ENCODE measurements at regions not wholly inside any gene's neighbourhood (a gene's known extent, or its start where the extent isn't known, plus 50 kb on each side); places are given as distances from the start of the nearest gene placed in this dataset.

DNA sequence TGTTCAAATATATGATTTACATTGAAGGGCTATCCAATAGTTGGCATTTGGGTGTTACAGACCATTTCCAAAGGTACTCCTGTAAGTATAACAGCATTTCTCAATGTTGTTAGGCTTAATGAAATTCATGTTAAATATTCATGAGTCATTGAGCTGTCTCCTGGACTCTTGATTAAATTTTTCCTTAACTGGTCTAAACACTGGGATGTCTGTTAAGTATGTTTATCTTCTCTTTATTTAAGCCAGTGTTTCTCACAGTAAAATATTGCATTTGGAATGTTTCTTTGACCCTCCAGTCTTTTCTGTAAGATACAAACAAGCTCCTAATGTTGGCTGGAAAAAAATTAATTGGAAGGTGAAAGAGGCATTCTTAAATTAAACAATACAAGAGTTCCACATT lies 402.5 kb upstream of the HTR2A start:
- Histone ChIP-seq H3K4me2 (ENCODE audit: insufficient read depth, insufficient read length, low read length) (no peak overlapping the region), H4K91ac (ENCODE audit: insufficient read length, low read depth, low read length) (no peak overlapping the region), H2BK5ac (ENCODE audit: insufficient read length, low read length) (no peak overlapping the region), H3K4ac (ENCODE audit: low read depth, low read length) (no peak overlapping the region), H3K9me3 (ENCODE audit: control insufficient read depth, low read depth, low read length) (no peaks in the 10 kb centered on the region), H4K20me1 (ENCODE audit: control insufficient read depth, insufficient read depth, insufficient read length) (no peaks in the 10 kb centered on the region), H3K18ac (ENCODE audit: insufficient read length, low read depth, low read length) (no peak overlapping the region), H3K56ac (ENCODE audit: insufficient read length, low read depth, low read length) (no peak overlapping the region), H3K23me2 (ENCODE audit: insufficient read length, low read depth, low read length, poor library complexity, severe bottlenecking) (no peaks in the 10 kb centered on the region), H3K23ac (ENCODE audit: insufficient read length, low read depth, low read length) (no peak overlapping the region), H3K79me2 (ENCODE audit: insufficient read depth, low read length) (no peaks in the 10 kb centered on the region), H4K8ac (replicated peaks; ENCODE audit: insufficient read length, low read depth, low read length) (no peak overlapping the region), H3K27ac (ENCODE audit: insufficient read length, low read depth, low read length) (no peak overlapping the region), H2AK5ac (ENCODE audit: insufficient read length, low read length) (no peak overlapping the region), H2AFZ (ENCODE audit: low read length) (no peak overlapping the region), H2BK15ac (ENCODE audit: low read depth, low read length) (no peak overlapping the region), H3K4me1 (ENCODE audit: insufficient read depth, low read length) (no peaks in the 10 kb centered on the region), H2BK20ac (ENCODE audit: low read depth, low read length, poor library complexity, severe bottlenecking) (no peak overlapping the region), H3K79me1 (ENCODE audit: insufficient read depth, low read depth, low read length, poor library complexity, severe bottlenecking) (no peaks in the 10 kb centered on the region), H3K9ac (ENCODE audit: extremely low read depth, insufficient read length, low read length) (no peak overlapping the region), H2BK120ac (ENCODE audit: low read depth, low read length, poor library complexity, severe bottlenecking) (no peak overlapping the region), H3T11ph (ENCODE audit: low read length) (no peak overlapping the region), H3K14ac (ENCODE audit: insufficient read depth, low read length) (no peak overlapping the region), H2BK12ac (ENCODE audit: insufficient read length, low read depth, low read length) (no peak overlapping the region), H3K27me3 (ENCODE audit: insufficient read depth, low read length) (no peaks in the 10 kb centered on the region), H4K5ac (ENCODE audit: insufficient read length, low read depth, low read length) (no peak overlapping the region)
- Mint-ChIP-seq H3K4me3 (no peak overlapping the region), H3K27me3 (ENCODE audit: low read depth) (no peaks in the 10 kb centered on the region), H3K36me3 (ENCODE audit: insufficient read depth in 1 of 3, low read depth in 3 of 3) (no peaks in the 10 kb centered on the region), H3K27ac (no peak overlapping the region), H3K9me3 (peaks cover 0 to 2% of the 10 kb centered on the region in 2 experiments; a peak in 2 of 5 replicates), H3K4me1 (no peaks in the 10 kb centered on the region)
- DNase-seq: no peak
- TF ChIP-seq CTCF (conservative IDR thresholded peaks at IDR 0.05): no peak

Data from H9 (cell line).